RCC 7860 (cell line): ENCODE measurements at regions not wholly inside any gene's neighbourhood (a gene's known extent, or its start where the extent isn't known, plus 50 kb on each side); places are given as distances from the start of the nearest gene placed in this dataset.

Experiments used
- DNase-seq: peaks from one replicate; pipeline ENCODE4 v3.0.0-alpha.2; 2015; ENCODE audit warnings: low spot score
- FAIRE-seq: peaks from 2 replicates; lab custom pipeline; 2012; peaks lifted over from hg19 to GRCh38; lab: Jason Lieb, UNC

GRCh38 chr1:38249001-38249400, 202.4 kb upstream of the POU3F1 start:
- FAIRE-seq (no peak), DNase-seq (no peak)

DNA sequence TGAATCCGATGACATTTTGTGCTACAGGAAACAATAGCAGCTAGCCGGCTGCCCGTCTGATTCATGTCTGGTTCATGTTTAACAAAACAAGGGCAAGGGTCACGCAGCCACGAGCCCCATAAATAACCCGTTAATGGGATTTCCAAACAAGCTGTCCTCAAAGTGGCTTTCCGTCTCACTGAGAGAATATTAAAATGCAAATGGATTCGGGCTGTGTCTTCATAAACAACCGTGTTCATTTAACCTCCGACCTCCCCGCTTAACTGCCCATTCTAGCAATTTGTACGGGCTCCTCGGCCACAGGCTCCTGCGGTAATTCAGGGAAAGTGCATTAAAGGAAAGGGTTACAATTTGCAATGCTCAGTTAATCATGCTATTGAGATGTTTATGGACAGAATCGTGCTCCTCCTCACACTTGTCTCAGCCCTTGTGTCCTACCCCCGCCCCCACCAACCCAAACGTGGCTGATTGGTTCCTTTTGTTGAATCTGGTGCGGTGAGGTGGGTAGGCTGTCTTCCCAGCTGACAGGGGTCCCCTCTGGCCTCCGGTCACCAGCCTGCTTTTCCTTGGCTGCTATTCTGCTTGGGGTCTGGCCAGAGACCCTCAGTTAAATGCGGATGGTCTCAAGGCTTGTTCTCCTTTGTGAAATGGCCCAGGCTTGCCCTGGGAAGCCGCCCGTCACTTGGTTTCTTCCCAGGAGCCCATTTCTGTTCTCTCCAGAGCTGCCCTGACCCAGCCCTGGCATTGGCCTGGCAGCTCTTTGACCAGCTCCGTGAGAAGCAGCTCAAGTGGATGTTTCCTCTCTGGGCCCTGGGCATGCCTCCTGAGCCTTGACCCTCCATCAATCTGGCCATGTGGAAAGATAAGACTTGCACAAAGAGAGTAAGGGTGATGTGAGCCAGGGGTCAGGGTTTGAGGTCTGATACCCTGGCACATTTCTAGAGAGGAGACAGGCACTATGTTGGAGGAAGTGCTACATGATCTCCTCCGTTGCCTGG, 200.7 kb upstream of the POU3F1 start:
- DNase-seq (peak; percentile 10), FAIRE-seq (peak; percentile 79)

DNA sequence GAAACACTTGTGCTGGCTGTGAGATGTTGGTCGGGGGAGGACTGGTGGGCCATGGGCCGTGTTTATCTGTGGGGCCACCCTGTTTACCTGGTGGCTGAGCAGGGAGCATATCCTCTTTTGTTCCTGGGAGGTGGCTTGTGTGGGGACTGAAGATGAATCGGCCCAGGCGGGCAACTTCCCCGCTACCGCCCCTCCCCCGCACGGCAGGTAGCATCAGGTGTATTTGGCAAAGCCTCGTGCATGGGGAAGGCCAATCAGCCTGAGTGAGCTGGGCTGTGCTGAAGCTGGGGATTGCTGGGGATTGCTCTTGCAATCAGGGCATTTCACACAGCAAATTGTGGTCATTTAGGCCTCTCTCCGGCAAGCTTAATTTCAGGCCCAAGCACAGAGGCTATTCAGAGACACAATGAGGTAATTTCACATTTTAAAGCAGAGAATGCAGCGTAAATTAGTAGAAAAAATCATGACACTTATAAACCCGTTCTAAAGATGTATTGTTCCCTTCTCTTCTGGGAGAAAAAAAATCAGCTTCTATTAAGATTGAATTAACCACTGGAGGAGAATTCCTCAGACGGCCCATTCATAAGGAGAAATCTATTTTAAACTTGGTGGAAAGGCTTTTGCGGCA, 197.7 kb upstream of the POU3F1 start:
- no peak for DNase-seq
- FAIRE-seq = no peak

GRCh38 chr1:38243106-38243505, 196.5 kb upstream of the POU3F1 start:
- FAIRE-seq = no peak
- DNase-seq = no peak

GRCh38 chr1:38242506-38242905, 195.9 kb upstream of the POU3F1 start:
- DNase-seq (no peak), FAIRE-seq (no peak)

GRCh38 chr1:38241594-38242334, 195.2 kb upstream of the POU3F1 start:
- FAIRE-seq (no peak), DNase-seq (no peak)

DNA sequence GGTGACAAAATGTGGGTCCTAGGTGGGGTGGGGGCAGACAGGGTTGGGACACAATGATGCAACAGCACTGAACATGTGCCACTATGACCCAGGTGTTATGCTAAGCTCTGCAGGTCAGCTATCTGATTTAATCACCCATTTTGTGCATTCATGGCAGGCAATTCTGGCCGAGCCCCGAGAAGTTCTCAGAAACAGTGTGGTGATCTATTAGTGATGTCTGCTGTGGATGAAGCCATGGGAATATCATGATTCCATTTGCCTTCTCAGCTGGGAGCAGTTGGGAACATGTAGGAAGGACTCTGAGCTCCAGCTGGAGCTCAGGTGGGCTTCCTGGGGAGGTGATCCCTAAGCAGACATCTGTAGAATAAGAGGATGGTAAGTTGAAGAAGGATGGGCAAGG, 194.0 kb upstream of the POU3F1 start:
- FAIRE-seq = no peak
- no peak for DNase-seq

DNA sequence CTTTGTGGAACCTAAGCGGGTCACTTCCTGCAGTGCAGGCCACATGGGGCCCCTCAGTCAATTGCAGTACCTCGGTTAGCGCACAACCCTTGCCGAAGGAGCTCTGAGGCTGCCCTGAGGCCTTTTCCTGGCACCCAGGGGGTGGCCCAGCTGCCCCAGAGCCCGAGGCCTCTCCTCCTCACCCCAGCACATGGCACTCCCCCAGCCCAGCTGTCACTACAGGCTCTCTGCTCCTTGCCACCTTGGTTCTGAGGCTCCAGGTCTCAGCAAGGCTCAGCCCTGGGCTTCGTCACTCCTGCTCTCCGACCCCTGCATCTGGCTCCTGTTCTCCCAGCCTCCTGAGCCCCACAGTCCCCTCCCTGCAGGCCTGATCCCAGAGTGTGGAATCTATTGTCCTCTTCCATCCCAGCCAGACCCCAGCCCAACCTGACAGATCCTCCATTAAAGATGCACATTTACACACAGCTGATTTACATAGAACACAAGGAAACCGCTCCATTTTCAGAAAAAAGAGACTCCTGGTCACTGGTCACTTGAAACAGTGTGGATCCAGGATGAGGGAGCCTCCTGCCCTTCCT, 192.8 kb upstream of the POU3F1 start:
- DNase-seq (no peak), FAIRE-seq (no peak)

DNA sequence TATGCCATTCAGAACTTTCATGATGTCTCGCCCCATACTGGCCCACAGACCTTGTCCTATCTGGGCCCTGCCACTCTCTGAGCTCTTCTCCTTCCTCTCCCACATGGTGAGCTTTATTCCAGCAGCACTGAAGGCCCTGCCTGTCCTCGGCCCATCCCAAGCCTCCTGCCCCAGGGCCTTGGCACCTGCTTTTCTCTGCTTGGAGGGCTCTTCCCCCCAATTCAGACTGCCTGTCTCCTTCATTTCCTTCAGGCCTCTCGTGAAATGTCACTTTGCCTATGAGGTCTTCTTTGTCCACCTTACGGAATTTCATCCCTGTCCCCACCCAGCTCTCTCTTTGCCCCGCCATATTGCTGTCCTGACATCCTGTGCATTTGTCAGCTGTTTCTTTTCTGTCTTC, 191.7 kb upstream of the POU3F1 start:
- no peak for DNase-seq
- no peak for FAIRE-seq

- FAIRE-seq (peak; percentile 50), DNase-seq (peak; percentile 87)
Measured at GRCh38 chr1:38235705-38236104, 189.1 kb upstream of the POU3F1 start.

GRCh38 chr1:38231941-38232340, 185.3 kb upstream of the POU3F1 start:
- DNase-seq (no peak), FAIRE-seq (no peak)

- FAIRE-seq (no peak), DNase-seq (no peak)
Measured at GRCh38 chr1:38228718-38229117, 182.1 kb upstream of the POU3F1 start.

- FAIRE-seq = no peak
- no peak for DNase-seq
Measured at GRCh38 chr1:38225745-38226144, 179.2 kb upstream of the POU3F1 start.

GRCh38 chr1:38223391-38223790, 176.8 kb upstream of the POU3F1 start:
- DNase-seq = no peak
- FAIRE-seq = no peak

GRCh38 chr1:38222891-38223290, 176.3 kb upstream of the POU3F1 start:
- FAIRE-seq = no peak
- DNase-seq = no peak

DNA sequence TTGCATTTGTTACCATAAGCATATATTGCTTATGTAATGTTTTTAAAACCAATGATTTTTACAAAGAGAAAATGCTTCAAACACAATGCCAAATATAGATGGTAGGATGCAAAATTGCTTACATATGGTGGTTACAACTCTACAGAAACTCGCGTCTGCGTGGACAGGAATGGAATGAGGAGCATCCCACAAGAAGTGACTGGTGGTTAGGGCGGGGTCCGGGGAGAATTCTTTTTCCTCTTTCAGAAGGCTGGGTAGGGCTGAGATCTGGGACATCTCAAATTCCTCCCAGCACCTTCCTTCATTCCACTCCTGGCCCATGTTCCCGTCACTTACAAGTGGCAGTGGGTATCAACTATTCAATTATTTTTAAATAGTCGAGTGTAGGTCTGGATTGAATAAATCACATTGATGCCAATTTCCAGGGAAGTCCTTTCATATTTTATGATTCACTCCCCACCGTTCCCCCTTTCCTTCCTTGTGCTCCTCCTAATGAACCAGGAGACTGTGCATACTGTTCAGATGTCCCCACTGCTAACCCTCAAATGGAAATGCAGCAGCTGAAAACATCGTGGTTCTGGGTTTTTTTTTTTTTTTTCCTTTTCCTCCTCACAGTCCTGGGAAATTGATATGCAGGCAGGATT, 174.5 kb upstream of the POU3F1 start:
- DNase-seq (no peak), FAIRE-seq (no peak)

DNA sequence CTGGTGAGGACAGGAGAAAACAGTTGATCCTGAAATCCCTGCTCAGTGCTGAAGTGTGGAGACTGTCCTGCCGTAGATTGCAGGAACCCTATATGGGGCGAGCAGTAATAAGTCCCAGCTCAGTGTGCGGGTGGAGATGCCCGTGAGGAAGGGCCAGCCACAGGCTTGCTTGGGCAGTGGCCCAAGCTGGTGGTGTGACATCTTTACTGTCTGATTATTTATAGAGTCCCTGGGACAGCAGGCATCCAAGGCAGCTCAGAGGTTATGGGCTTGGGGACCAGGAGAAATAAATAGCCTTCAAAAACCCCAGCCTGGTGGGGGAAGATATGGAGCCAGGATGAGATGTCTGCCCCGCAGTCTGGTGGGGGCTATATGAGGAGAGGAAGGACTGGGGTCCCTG, 170.7 kb upstream of the POU3F1 start:
- DNase-seq = no peak
- no peak for FAIRE-seq

DNA sequence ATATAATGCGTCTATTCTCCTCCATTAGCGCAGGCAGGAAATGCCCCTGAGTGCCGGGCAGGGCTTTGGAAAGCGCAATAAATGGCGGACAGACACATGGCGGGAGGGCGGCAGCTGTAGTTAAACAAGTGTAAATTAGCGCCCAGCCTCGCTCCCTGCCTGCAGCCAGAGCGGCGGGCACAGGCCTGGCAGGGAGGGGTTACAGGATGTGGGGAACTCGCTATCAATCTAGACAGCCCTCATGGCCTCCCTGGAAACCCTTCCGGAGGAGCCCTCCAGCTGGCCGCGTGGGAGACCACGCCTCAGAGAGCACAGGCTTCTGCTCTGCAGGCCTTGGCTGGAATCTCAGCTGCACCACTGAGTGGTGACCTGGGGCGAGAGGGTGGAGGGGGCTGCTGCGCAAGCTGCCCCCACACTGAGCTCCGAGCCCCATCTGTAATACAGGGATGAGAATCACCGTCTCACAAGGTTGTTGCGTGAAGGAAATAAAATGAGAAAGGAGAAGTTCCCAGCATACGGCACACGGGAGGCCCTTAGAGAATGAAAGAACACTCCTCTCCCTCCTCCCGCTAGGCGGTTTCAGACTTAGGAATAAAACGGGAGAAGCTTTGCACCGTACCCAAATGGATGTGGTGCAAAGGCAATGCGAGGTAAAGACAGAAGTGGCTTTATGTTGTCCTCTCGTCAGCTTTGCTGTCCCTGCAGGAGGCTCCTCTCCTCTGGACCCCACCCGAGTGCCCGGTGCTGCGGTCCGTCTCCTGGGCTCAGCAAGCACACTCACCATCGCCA, 167.2 kb upstream of the POU3F1 start:
- DNase-seq = no peak
- no peak for FAIRE-seq

GRCh38 chr1:38210895-38211177, 164.2 kb upstream of the POU3F1 start:
- FAIRE-seq (no peak), DNase-seq (no peak)
